SK-N-SH treated with all-trans-retinoic acid at 6 μM for 48 hours (cell line): ENCODE measurements at regions not wholly inside any gene's neighbourhood (a gene's known extent, or its start where the extent isn't known, plus 50 kb on each side); places are given as distances from the start of the nearest gene placed in this dataset.

Experiments
- ATAC-seq: fragments of 200-7000 bp; cut with Tn5 transposase; 3 replicates; pipeline ENCODE4 v1.9.1; 2020; ENCODE audit warnings: mild to moderate bottlenecking, moderate library complexity
- BACH2 ChIP-seq: fragments of 250-450 bp; sonication (Bioruptor Pico); IDR thresholded peaks from 2 replicates; pipeline ENCODE4 v1.9.0; 2021; ENCODE audit warnings: mild to moderate bottlenecking, borderline replicate concordance
- CREB5 ChIP-seq: fragments of 250-450 bp; sonication (Bioruptor Pico); IDR thresholded peaks from 2 replicates; pipeline ENCODE4 v1.5.1; 2020; ENCODE audit warnings: low read depth, mild to moderate bottlenecking, moderate library complexity
- CSDC2 ChIP-seq: fragments of 250-450 bp; sonication (Bioruptor Pico); IDR thresholded peaks from 2 replicates; pipeline ENCODE4 v1.5.0; 2020; ENCODE audit warnings: mild to moderate bottlenecking, moderate library complexity
- CSRNP3 ChIP-seq: fragments of 250-450 bp; sonication (Bioruptor Pico); IDR thresholded peaks from 2 replicates; pipeline ENCODE4 v1.5.1; 2021; ENCODE audit warnings: mild to moderate bottlenecking, moderate library complexity
- ISL1 ChIP-seq: fragments of 250-450 bp; sonication (Bioruptor Pico); IDR thresholded peaks from 2 replicates; pipeline ENCODE4 v2.1.2; 2022; ENCODE audit warnings: mild to moderate bottlenecking, moderate library complexity
- OSR1 ChIP-seq: fragments of 250-450 bp; sonication (Bioruptor Pico); IDR thresholded peaks from 2 replicates; pipeline ENCODE4 v1.8.0; 2022; ENCODE audit warnings: moderate library complexity, mild to moderate bottlenecking, inconsistent platforms
- PATZ1 ChIP-seq: fragments of 250-450 bp; sonication (Bioruptor Pico); IDR thresholded peaks from 2 replicates; pipeline ENCODE4 v1.8.0; 2020; ENCODE audit warnings: mild to moderate bottlenecking, moderate library complexity, borderline replicate concordance
- POU6F1 ChIP-seq: fragments of 250-450 bp; sonication (Bioruptor Pico); IDR thresholded peaks from 2 replicates; pipeline ENCODE4 v1.8.0; 2021; ENCODE audit warnings: low read depth, mild to moderate bottlenecking, moderate library complexity, borderline replicate concordance
- PPARA ChIP-seq: fragments of 250-450 bp; sonication (Bioruptor Pico); IDR thresholded peaks from 2 replicates; pipeline ENCODE4 v1.5.0; 2020; ENCODE audit warnings: mild to moderate bottlenecking, borderline replicate concordance
- RARB ChIP-seq: fragments of 250-450 bp; sonication (Bioruptor Pico); IDR thresholded peaks from 2 replicates; pipeline ENCODE4 v1.8.0; 2021; ENCODE audit warnings: mild to moderate bottlenecking, moderate library complexity
- SNAI2 ChIP-seq: fragments of 250-450 bp; sonication (Bioruptor Pico); IDR thresholded peaks from 2 replicates; pipeline ENCODE4 v1.5.0; 2020; ENCODE audit warnings: mild to moderate bottlenecking, moderate library complexity
- TOX ChIP-seq: fragments of 250-450 bp; sonication (Bioruptor Pico); IDR thresholded peaks from 2 replicates; pipeline ENCODE4 v1.8.0; 2021; ENCODE audit warnings: mild to moderate bottlenecking, moderate library complexity, borderline replicate concordance
- ZNF565 ChIP-seq: fragments of 450-650 bp; formaldehyde crosslinking; conservative IDR thresholded peaks from 2 replicates; pipeline ENCODE4 v1.5.0; 2020; ENCODE audit warnings: low read depth, mild to moderate bottlenecking, moderate library complexity
- ZNF70 ChIP-seq: fragments of 450-650 bp; formaldehyde crosslinking; IDR thresholded peaks from 2 replicates; pipeline ENCODE4 v1.5.0; 2020; ENCODE audit warnings: mild to moderate bottlenecking, moderate library complexity
- ZNF8 ChIP-seq: fragments of 450-650 bp; formaldehyde crosslinking; IDR thresholded peaks from 2 replicates; pipeline ENCODE4 v1.5.0; 2020; ENCODE audit warnings: mild to moderate bottlenecking, moderate library complexity

GRCh38 chr9:1261879-1262766 lies 212.0 kb downstream of the DMRT2 start:
- no peak for ATAC-seq
- TF ChIP-seq SNAI2 (CRISPR knock-in tag): no peak
- TF ChIP-seq RARB (CRISPR knock-in tag): no peak
- no peak for TF ChIP-seq CSDC2
- no peak for TF ChIP-seq PATZ1 (CRISPR knock-in tag)
- no peak for TF ChIP-seq CREB5

- TF ChIP-seq TOX (CRISPR knock-in tag) (no peak), ZNF565 (CRISPR knock-in tag) (no peak), ISL1 (no peak), ZNF70 (CRISPR knock-in tag) (no peak), PATZ1 (CRISPR knock-in tag) (no peak)
These were observed 217.0 kb downstream of the DMRT2 start for GRCh38 chr9:1267141-1267570.

GRCh38 chr9:1267581-1267980 lies 217.4 kb downstream of the DMRT2 start:
- TF ChIP-seq CREB5 (no peak), ZNF8 (CRISPR knock-in tag) (no peak), POU6F1 (CRISPR knock-in tag) (no peak), PPARA (no peak), RARB (CRISPR knock-in tag) (no peak)
- no peak for ATAC-seq

More at GRCh38 chr9:1267141-1267570, 217.0 kb downstream of the DMRT2 start:
- no peak for ATAC-seq

GRCh38 chr9:1269533-1270315 lies 219.6 kb downstream of the DMRT2 start:
- no peak for ATAC-seq
- TF ChIP-seq CSDC2 (no peak), OSR1 (CRISPR knock-in tag) (no peak), CSRNP3 (no peak), ISL1 (no peak), BACH2 (CRISPR knock-in tag) (no peak), ZNF8 (CRISPR knock-in tag) (no peak), PPARA (no peak)
